T-helper 1 cell treated with Interleukin-12 subunit alpha and Interleukin-12 subunit beta and Interleukin-4 antibody, amounts not matched to agents 30 μg/mL and 1 μg/mL, for 36 hours (primary cell): ENCODE measurements at regions not wholly inside any gene's neighbourhood (a gene's known extent, or its start where the extent isn't known, plus 50 kb on each side); places are given as distances from the start of the nearest gene placed in this dataset.

Source experiments
- H3K27ac Mint-ChIP-seq: one replicate; pipeline ENCODE4 v1.8.0; 2021; ENCODE audit warnings: mild to moderate bottlenecking, mixed read lengths
- H3K27me3 Mint-ChIP-seq: one replicate; pipeline ENCODE4 v1.8.0; 2021; ENCODE audit warnings: low read depth, mixed read lengths
- H3K36me3 Mint-ChIP-seq: one replicate; pipeline ENCODE4 v1.8.0; 2021; ENCODE audit warnings: low read depth, mixed read lengths
- H3K4me1 Mint-ChIP-seq: one replicate; pipeline ENCODE4 v1.8.0; 2021; ENCODE audit warnings: low read depth, mixed read lengths
- H3K4me3 Mint-ChIP-seq: one replicate; pipeline ENCODE4 v1.8.0; 2021; ENCODE audit warnings: mild to moderate bottlenecking, moderate library complexity, mixed read lengths
- H3K9me3 Mint-ChIP-seq: one replicate; pipeline ENCODE4 v1.8.0; 2021; ENCODE audit warnings: mixed read lengths

DNA sequence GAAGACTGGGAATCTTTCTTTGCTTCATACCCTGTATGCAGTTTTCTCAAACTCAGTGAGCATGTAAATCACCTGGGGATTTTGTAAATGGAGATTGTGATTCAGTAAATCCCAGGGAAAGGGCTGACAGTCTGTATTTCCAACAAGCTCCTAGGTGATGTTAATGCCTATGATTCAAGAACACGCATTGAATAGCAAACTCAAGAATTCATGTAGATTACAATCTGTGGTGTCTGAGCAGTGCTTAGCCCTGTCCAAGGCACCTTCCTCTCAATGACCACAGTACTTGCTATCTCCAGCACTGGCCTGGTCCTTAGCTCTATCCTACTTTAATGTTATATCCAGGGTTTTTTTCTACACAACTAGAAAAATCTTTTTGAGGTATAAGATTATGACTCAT, 721.4 kb upstream of the MEF2C start:
- Mint-ChIP-seq H3K27ac (no peak overlapping the region), H3K4me1 (no peaks in the 10 kb centered on the region), H3K27me3 (no peaks in the 10 kb centered on the region), H3K4me3 (no peak overlapping the region), H3K36me3 (no peaks in the 10 kb centered on the region), H3K9me3 (no peaks in the 10 kb centered on the region)

DNA sequence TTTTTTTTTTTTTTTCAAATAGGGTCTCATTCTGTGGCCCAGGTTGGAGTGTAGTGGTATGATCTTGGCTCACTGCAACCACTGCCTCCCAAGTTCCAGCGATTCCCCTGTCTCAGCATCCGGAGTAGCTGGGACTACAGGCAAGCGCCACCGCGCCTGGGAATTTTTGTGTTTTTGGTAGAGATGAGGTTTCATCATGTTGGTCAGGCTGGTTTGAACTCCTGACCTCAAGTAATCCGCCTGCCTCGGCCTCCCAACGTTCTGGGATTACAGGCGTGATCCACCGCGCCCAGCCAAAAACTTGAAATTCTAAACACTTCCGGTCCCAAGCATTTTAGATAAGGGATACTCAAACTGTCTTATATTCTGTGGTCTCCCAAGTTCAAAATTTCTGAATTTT, 718.9 kb upstream of the MEF2C start:
- H3K27ac Mint-ChIP-seq, result no peak overlapping the region
- H3K4me3 Mint-ChIP-seq, result no peak overlapping the region
- no peaks in the 10 kb centered on the region for H3K4me1 Mint-ChIP-seq
- H3K9me3 Mint-ChIP-seq, result no peaks in the 10 kb centered on the region
- no peaks in the 10 kb centered on the region for H3K27me3 Mint-ChIP-seq
- no peaks in the 10 kb centered on the region for H3K36me3 Mint-ChIP-seq

DNA sequence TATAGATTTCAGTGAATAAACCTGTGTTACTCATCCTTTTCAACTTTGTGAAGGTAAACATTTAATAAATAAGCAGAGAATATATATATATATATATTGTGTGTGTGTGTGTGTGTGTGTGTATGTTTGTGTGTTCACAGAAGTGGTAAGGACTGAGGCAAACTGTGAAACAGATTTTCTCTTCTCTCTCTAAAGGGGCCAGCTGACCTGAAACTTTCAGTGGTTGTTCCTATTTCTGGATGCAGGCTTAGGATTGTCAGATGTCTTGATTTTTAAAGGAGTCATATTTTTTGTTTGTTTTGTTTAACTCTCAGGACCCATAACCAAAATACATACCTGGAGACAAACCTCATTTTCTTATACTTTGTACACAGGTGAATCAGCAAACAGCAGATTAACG, 714.9 kb upstream of the MEF2C start:
- H3K36me3 Mint-ChIP-seq, result no peaks in the 10 kb centered on the region
- no peak overlapping the region for H3K27ac Mint-ChIP-seq
- H3K4me1 Mint-ChIP-seq, result no peaks in the 10 kb centered on the region
- no peaks in the 10 kb centered on the region for H3K9me3 Mint-ChIP-seq
- no peak overlapping the region for H3K4me3 Mint-ChIP-seq
- no peaks in the 10 kb centered on the region for H3K27me3 Mint-ChIP-seq

DNA sequence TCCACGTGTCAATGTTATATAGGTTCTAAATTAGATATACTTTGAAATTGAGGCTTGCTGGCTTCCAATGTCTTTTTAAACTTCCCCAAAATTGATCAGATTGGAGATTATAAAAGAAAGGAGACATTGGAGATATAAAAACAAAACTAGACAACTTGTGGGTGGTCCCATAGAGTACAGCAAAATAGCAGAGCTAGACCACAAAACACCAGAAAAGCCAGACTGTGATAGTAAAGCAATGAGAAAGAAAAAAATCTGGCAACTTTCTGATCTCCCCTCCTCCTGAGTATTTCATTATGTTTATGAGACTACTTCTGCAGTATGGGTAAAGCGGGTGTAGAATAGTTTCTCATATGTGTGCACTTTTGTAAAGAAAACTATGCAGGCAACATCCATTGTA, 713.8 kb upstream of the MEF2C start:
- Mint-ChIP-seq H3K9me3 (no peaks in the 10 kb centered on the region), H3K27me3 (no peaks in the 10 kb centered on the region), H3K4me1 (no peaks in the 10 kb centered on the region), H3K27ac (no peak overlapping the region), H3K4me3 (no peak overlapping the region), H3K36me3 (no peaks in the 10 kb centered on the region)

DNA sequence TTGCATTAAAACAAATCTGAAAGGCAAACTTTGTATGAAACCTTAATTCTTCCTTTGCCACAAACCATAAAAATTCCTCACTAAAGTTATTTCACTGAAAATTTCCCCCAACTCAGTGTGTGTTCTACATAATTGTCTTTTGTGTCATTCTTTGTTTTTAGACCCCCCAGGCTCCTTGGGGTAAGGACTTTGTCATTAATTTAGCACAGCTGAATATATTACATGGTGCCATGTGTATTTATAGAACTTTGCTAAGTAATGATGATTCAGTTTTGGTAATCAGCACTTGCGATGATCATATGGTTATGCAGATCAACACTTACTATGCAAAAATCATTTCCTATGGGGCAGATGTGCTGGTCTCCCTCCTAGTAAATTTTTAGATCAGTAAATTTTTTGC, 712.1 kb upstream of the MEF2C start:
- Mint-ChIP-seq H3K4me1 (no peaks in the 10 kb centered on the region), H3K27ac (no peak overlapping the region), H3K4me3 (no peak overlapping the region), H3K36me3 (no peaks in the 10 kb centered on the region), H3K27me3 (no peaks in the 10 kb centered on the region), H3K9me3 (no peaks in the 10 kb centered on the region)

DNA sequence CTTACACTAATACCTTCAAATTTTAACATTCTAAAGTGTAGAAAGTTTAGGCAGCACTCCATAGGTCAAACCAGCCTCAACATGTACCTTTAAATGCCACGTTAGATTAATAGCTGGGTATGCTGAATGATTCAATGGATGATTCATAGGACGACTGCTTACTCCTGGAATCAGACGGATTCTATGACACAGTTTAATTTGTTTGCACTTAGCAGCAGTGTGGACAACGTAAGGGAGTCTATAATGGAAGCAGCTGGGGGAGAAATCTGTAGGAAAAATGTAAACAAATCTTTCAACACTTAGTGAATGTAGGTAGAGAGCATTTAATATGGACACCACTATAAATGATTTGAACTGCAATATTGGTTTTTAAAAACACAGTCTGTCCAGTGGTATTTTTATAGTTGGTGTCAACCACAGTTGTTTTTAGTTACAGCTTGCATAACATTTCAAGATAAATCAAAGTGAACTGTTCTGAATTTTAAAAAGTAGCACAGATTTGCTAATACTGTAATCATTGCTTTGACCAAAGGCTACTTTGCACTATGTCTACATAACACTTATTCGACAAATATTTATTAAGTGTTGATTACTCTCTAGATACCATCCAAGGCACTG, 701.5 kb upstream of the MEF2C start:
- H3K27me3 Mint-ChIP-seq, result no peaks in the 10 kb centered on the region

DNA sequence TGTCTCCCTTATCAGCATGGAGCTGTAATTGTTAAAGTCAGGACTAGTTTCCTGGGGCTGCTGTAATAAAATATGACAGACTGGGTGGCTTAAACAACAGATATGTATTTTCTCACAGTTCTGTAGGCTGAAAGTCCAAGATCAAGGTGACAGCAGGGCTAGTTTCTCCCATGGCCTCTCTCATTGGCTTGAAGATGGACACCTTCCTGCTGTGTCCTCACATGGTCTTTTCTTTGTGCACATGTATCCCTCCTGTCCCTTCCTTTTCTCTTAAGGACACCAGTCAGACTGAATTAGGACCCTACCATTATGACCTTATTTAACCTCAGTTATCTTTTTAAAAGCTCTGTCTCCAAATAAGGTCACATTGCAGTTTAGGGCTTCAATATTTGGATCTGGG, 700.5 kb upstream of the MEF2C start:
- no peaks in the 10 kb centered on the region for H3K9me3 Mint-ChIP-seq
- no peaks in the 10 kb centered on the region for H3K27me3 Mint-ChIP-seq
- H3K36me3 Mint-ChIP-seq, result no peaks in the 10 kb centered on the region
- H3K27ac Mint-ChIP-seq, result no peak overlapping the region
- H3K4me3 Mint-ChIP-seq, result no peak overlapping the region
- H3K4me1 Mint-ChIP-seq, result no peaks in the 10 kb centered on the region

More for the DNA sequence above, 701.5 kb upstream of the MEF2C start:
- H3K27ac Mint-ChIP-seq, result no peak overlapping the region
- no peaks in the 10 kb centered on the region for H3K9me3 Mint-ChIP-seq
- H3K4me3 Mint-ChIP-seq, result no peak overlapping the region
- H3K4me1 Mint-ChIP-seq, result no peaks in the 10 kb centered on the region
- H3K36me3 Mint-ChIP-seq, result no peaks in the 10 kb centered on the region

DNA sequence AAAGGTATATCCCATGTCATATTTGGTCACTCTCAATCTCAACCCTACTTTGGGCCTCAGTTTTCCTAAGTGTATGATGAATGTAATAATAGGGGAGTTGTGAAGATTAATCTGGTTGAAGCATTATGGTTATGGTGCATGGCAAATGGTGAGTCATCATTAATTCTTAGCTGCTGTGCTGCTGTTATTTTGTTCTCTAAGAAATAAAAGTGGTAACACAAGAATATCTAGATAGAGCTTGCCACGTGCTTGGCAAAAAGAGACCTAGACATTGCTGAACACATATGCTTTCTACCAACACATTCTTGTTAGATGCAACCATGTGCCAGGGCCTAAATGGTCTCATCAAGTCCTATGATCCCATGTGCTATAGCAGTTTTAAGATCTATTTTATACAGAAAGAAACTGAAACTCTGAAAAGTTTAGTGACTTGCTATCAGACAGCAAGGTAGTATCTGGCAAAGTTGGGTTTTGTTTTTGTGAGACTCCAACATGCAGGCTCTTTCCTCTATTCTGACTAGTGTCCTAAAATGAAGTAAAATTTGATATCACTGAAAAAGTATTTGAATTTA, 699.9 kb upstream of the MEF2C start:
- H3K4me3 Mint-ChIP-seq, result no peak overlapping the region

DNA sequence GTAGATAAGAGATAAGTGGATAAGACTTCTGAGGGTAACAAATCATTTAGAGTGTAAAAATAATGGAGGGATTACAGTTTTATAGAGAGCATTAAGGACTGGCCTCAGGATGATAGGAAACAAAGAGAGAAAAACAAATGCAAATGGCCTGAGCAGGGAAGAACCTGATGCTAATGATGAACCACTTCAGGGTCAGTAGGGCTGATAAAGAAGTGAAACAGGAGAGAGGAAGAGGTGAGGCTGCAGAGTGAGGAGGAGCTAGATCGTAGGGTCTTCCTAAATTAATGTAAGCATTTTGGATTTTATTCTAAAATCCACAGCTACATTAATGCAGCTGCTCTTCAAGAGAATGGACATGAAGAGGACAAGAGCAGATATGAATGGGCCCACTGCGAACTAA, 698.0 kb upstream of the MEF2C start:
- H3K27me3 Mint-ChIP-seq, result no peaks in the 10 kb centered on the region
- H3K4me1 Mint-ChIP-seq, result no peaks in the 10 kb centered on the region
- H3K9me3 Mint-ChIP-seq, result no peaks in the 10 kb centered on the region
- H3K27ac Mint-ChIP-seq, result no peak overlapping the region
- H3K4me3 Mint-ChIP-seq, result no peak overlapping the region
- H3K36me3 Mint-ChIP-seq, result no peaks in the 10 kb centered on the region

More for the DNA sequence above, 699.9 kb upstream of the MEF2C start:
- Mint-ChIP-seq H3K9me3 (no peaks in the 10 kb centered on the region), H3K4me1 (no peaks in the 10 kb centered on the region), H3K27ac (no peak overlapping the region), H3K27me3 (no peaks in the 10 kb centered on the region), H3K36me3 (no peaks in the 10 kb centered on the region)

DNA sequence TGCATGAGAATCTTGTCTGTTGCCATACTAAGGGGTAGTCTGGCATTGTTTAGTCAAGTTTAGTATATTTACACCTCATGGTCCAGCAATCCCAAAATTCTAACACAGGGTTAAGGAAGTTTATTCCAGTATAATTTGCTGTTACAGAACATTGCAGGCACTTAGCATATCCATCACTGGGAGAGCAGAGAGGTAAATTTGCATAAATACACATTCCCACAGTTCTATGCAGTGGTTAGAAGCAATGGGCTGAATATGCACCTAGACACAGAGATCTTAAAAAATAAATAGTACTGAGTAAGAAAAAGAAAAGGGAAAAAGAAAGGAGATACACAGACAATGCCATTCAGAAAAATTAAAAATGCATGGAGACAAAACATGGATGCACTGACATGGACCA, 692.3 kb upstream of the MEF2C start:
- Mint-ChIP-seq H3K9me3 (no peaks in the 10 kb centered on the region), H3K36me3 (no peaks in the 10 kb centered on the region), H3K4me3 (no peak overlapping the region), H3K27me3 (no peaks in the 10 kb centered on the region), H3K4me1 (no peaks in the 10 kb centered on the region), H3K27ac (no peak overlapping the region)

DNA sequence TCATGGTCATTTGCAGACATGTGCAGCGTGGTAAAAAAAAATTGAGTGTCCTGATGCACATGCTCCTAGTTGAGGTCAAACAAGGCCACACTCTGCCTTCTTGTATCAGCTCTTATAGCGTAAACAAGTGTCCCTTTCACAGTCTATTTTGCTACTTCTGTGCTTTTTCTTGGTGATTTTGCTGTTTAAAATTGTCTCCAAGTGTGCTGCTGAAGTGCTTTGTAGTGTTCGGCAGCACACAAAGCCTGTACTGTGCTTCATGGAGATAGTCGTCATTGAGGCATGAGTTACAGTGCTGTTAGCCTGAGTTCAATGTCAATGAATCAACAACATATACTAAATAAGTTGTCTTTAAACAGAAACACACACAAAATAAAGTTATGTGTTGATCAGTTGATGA, 690.4 kb upstream of the MEF2C start:
- Mint-ChIP-seq H3K4me3 (no peak overlapping the region), H3K4me1 (no peaks in the 10 kb centered on the region), H3K27ac (no peak overlapping the region), H3K9me3 (no peaks in the 10 kb centered on the region), H3K36me3 (no peaks in the 10 kb centered on the region), H3K27me3 (no peaks in the 10 kb centered on the region)

DNA sequence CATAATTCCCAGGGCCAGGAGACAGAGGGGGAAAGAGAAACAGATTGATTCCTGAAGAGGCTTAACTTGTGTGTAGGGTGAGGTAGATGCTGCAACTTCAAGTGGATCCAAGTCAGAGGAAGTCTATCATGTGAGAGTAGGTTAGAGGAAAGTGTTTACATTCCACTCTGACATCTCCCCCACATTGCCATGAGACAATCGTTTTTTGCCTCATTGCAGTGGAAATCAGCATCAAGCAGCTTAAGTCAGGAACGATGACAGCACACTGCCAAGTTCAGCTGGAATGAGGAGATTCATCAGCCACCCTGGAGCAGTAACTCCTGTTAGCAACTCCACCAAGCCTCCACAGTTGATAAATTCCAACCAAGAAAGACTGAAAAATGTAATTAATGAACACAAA, 689.7 kb upstream of the MEF2C start:
- H3K27me3 Mint-ChIP-seq, result no peaks in the 10 kb centered on the region
- H3K4me1 Mint-ChIP-seq, result no peaks in the 10 kb centered on the region
- no peak overlapping the region for H3K4me3 Mint-ChIP-seq
- no peak overlapping the region for H3K27ac Mint-ChIP-seq
- no peaks in the 10 kb centered on the region for H3K9me3 Mint-ChIP-seq
- no peaks in the 10 kb centered on the region for H3K36me3 Mint-ChIP-seq

DNA sequence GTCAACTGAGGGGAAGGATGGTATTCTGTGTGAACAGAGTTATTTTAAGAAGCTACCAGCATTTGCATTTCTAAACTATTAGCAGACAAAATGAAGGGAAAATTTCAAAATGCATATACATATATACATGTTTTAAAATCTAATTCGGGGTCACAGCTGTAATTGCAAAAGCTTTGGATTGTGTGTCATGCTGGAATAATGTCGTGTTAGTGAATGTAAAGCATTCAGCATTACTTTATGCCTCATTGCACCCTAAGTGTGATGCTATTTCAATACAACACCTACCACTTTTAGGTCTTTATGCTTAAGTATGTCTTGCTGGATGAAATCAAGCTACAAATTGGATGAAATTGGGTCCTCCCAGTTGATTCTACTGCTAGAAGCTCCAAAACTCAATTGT, 687.6 kb upstream of the MEF2C start:
- Mint-ChIP-seq H3K4me3 (no peak overlapping the region), H3K4me1 (no peaks in the 10 kb centered on the region), H3K36me3 (no peaks in the 10 kb centered on the region), H3K27ac (no peak overlapping the region), H3K27me3 (no peaks in the 10 kb centered on the region), H3K9me3 (no peaks in the 10 kb centered on the region)

DNA sequence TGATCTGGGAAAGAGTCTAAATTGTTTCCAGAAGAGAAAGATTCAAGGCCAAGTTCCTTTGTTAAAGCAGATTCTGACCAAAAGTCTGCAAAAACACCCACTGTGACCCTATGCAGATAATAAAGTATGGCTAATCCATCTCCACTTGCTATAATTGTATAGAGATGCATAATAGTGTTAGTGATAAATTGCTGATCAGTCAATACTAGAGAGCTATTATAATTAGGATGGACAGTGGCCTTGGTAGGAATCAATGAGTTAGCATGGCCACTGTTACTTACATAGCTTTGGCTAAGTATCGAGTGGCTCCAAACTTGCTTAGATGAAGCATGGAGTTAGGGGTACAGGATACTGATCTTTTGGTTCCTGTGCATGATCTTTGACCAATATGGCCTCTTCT, 683.4 kb upstream of the MEF2C start:
- Mint-ChIP-seq H3K4me1 (no peaks in the 10 kb centered on the region), H3K27ac (no peak overlapping the region), H3K27me3 (no peaks in the 10 kb centered on the region), H3K36me3 (no peaks in the 10 kb centered on the region), H3K9me3 (no peaks in the 10 kb centered on the region), H3K4me3 (no peak overlapping the region)

DNA sequence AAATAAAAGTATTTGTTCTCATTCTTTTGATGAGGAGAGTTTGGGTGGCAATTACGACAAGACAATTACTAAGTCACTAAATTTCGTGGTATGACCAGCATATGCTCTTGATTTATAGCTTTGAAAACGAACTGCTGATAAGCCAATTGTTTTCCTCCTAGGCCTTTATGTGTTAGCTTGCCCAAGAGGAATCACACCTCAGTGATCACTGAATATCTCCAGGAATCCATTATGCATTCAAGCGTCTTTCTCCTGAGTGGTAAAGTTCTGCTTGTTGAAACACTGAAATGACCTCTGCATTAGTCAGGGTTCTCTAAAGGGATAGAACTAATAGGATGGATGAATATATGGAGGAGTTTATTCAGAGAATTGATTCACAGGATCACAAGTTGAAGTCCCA, 677.7 kb upstream of the MEF2C start:
- Mint-ChIP-seq H3K4me1 (no peaks in the 10 kb centered on the region), H3K4me3 (no peak overlapping the region)

More for the DNA sequence above, 677.7 kb upstream of the MEF2C start:
- Mint-ChIP-seq H3K27me3 (no peaks in the 10 kb centered on the region), H3K27ac (no peak overlapping the region), H3K36me3 (no peaks in the 10 kb centered on the region), H3K9me3 (no peaks in the 10 kb centered on the region)
